CD4-positive, CD25-positive, alpha-beta regulatory T cell (primary cell): ENCODE measurements at regions not wholly inside any gene's neighbourhood (a gene's known extent, or its start where the extent isn't known, plus 50 kb on each side); places are given as distances from the start of the nearest gene placed in this dataset.

Source experiments
- ATAC-seq, 2 donors: fragments of 150-1000 bp; cut with Tn5 transposase; one replicate each; pipeline ENCODE4 v1.10.0; 2021; ENCODE audit warnings: low read depth in 2 of 2, moderate number of reproducible peaks in 2 of 2, moderate library complexity in 1 of 2
- DNase-seq, 3 donors: peaks; one replicate each; pipeline versions ENCODE4 v3.0.0 to v3.0.0-alpha.2; 2012 to 2022; ENCODE audit warnings: mixed read lengths in 1 of 3
- H3K27ac ChIP-seq: one replicate; pipeline ENCODE4 v1.7.0; 2013; ENCODE audit warnings: mild to moderate bottlenecking, low read length; ENCODE audit not compliant: insufficient read depth, poor library complexity, severe bottlenecking
- H3K27me3 ChIP-seq: one replicate; pipeline ENCODE4 v1.7.0; 2013; ENCODE audit warnings: low read length; ENCODE audit not compliant: control insufficient read depth, insufficient read depth
- H3K36me3 ChIP-seq: one replicate; pipeline ENCODE4 v1.7.0; 2013; ENCODE audit warnings: mild to moderate bottlenecking, low read length, moderate library complexity; ENCODE audit not compliant: control insufficient read depth, insufficient read depth
- H3K4me1 ChIP-seq: 2 replicates; pipeline ENCODE4 v1.7.0; 2013; ENCODE audit warnings: mild to moderate bottlenecking, low read length; ENCODE audit not compliant: insufficient read depth, control insufficient read depth, poor library complexity, severe bottlenecking
- H3K4me3 ChIP-seq: one replicate; pipeline ENCODE4 v1.7.0; 2013; ENCODE audit warnings: low read depth, mild to moderate bottlenecking, low read length, moderate library complexity
- H3K9me3 ChIP-seq, 2 experiments: 1 replicate in 1 of 2; 2 replicates in 1 of 2; pipeline ENCODE4 v1.7.0; 2013; ENCODE audit warnings: low read length in 2 of 2, mild to moderate bottlenecking in 1 of 2, moderate library complexity in 1 of 2; ENCODE audit not compliant: control insufficient read depth in 2 of 2
- H3K27ac Mint-ChIP-seq, 3 donors: one replicate each; pipeline ENCODE4 v1.8.0; 2020 to 2022; ENCODE audit warnings: mild to moderate bottlenecking in 3 of 3, mixed read lengths in 3 of 3, moderate library complexity in 2 of 3
- H3K27me3 Mint-ChIP-seq: one replicate; pipeline ENCODE4 v1.8.0; 2022; ENCODE audit warnings: mild to moderate bottlenecking, mixed read lengths
- H3K36me3 Mint-ChIP-seq: one replicate; pipeline ENCODE4 v1.8.0; 2020; ENCODE audit warnings: mixed read lengths
- H3K4me1 Mint-ChIP-seq, 4 donors: one replicate each; pipeline ENCODE4 v1.8.0; 2020 to 2022; ENCODE audit warnings: mixed read lengths in 4 of 4, mild to moderate bottlenecking in 1 of 4
- H3K4me3 Mint-ChIP-seq, 4 donors: one replicate each; pipeline ENCODE4 v1.8.0; 2020 to 2022; ENCODE audit warnings: mild to moderate bottlenecking in 4 of 4, mixed read lengths in 4 of 4, moderate library complexity in 3 of 4
- H3K9me3 Mint-ChIP-seq, 7 donors: one replicate each; pipeline ENCODE4 v1.8.0; 2020 to 2022; ENCODE audit warnings: mixed read lengths in 7 of 7, mild to moderate bottlenecking in 3 of 7, moderate library complexity in 2 of 7

DNA sequence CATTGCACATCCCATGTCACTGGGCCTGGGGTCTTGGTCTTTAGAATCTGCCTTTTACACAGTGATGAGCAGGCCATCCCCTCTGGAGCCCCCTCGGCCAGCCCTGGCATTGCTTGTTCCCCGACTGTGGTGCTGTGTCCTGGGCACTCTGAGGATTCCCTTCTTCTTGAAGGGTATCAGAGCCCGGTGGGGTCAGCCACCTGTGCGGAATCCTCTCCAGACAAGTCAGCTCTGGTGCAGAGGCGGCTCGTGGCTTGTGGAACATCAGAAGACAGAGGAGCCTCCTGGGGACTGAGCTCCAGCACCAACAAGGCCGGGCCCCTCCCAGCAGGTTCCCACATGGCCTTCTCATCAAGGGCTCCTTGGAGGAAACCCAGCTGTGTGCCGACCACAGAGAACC is 57.9 kb upstream of the AJAP1 start:
- Mint-ChIP-seq H3K27me3 (peaks cover 3% of the 10 kb centered on the region), H3K4me3 (no peak overlapping the region), H3K36me3 (no peaks in the 10 kb centered on the region), H3K4me1 (no peaks in the 10 kb centered on the region), H3K27ac (no peak overlapping the region), H3K9me3 (no peaks in the 10 kb centered on the region)
- DNase-seq (no peak), ATAC-seq (no peak)
- Histone ChIP-seq H3K27ac (no peak overlapping the region), H3K4me1 (no peaks in the 10 kb centered on the region), H3K36me3 (no peaks in the 10 kb centered on the region), H3K27me3 (no peaks in the 10 kb centered on the region), H3K4me3 (no peak overlapping the region), H3K9me3 (no peaks in the 10 kb centered on the region)

DNA sequence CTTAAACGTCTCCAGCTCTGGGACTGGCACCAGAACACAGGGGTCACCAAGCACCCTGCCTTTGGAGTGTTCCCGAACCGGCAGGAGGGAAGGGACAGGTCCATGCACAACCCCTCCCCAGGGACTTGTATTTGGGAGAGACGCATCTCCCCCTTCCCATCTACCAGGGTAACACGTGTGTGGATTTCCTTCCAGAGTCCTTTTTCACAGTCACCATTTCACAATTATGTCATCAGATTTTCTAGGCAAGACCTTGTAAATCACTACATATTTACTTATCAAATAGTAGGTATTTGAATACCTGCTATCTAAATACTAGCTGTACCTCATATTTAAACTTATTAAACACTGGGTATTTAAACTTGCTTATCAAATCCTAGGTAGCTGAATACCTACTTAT is 57.4 kb upstream of the AJAP1 start:
- Histone ChIP-seq H3K27me3 (no peaks in the 10 kb centered on the region), H3K9me3 (no peaks in the 10 kb centered on the region), H3K36me3 (no peaks in the 10 kb centered on the region), H3K4me3 (no peak overlapping the region), H3K4me1 (no peaks in the 10 kb centered on the region), H3K27ac (no peak overlapping the region)
- ATAC-seq (no peak), DNase-seq (no peak)
- no peaks in the 10 kb centered on the region for H3K36me3 Mint-ChIP-seq
- H3K4me3 Mint-ChIP-seq = no peak overlapping the region
- no peaks in the 10 kb centered on the region for H3K9me3 Mint-ChIP-seq
- no peaks in the 10 kb centered on the region for H3K4me1 Mint-ChIP-seq
- H3K27me3 Mint-ChIP-seq = peaks cover 5% of the 10 kb centered on the region
- no peak overlapping the region for H3K27ac Mint-ChIP-seq

DNA sequence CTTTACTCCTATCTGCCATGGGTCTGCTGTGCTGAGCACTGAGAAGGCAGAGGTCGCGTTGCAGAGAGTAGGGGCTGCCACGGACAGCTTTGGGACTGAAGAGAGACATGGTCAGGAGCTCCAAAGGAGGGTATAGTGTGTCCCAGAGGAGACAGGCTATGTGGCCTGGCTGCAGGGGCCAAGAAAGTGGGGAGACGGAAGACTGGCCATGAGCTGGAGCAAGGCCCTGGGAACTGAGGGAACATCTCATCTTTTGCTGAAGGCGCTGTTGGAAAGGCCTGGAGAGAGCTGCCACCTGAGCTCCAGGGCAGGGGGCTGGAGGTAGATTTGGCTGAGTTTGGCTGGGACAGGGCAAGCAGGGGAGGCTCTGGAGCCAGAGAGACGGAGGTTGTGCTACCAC is 55.8 kb upstream of the AJAP1 start:
- H3K4me3 ChIP-seq = no peak overlapping the region
- Mint-ChIP-seq H3K4me1 (no peaks in the 10 kb centered on the region), H3K4me3 (peak overlapping the region in 1 of 4 donors; percentile 21), H3K9me3 (no peaks in the 10 kb centered on the region), H3K27ac (no peak overlapping the region), H3K36me3 (no peaks in the 10 kb centered on the region), H3K27me3 (peaks cover 5% of the 10 kb centered on the region)
- H3K4me1 ChIP-seq = no peaks in the 10 kb centered on the region
- no peaks in the 10 kb centered on the region for H3K27me3 ChIP-seq
- H3K36me3 ChIP-seq = no peaks in the 10 kb centered on the region
- H3K9me3 ChIP-seq = no peaks in the 10 kb centered on the region
- ATAC-seq = no peak
- no peak overlapping the region for H3K27ac ChIP-seq
- no peak for DNase-seq

DNA sequence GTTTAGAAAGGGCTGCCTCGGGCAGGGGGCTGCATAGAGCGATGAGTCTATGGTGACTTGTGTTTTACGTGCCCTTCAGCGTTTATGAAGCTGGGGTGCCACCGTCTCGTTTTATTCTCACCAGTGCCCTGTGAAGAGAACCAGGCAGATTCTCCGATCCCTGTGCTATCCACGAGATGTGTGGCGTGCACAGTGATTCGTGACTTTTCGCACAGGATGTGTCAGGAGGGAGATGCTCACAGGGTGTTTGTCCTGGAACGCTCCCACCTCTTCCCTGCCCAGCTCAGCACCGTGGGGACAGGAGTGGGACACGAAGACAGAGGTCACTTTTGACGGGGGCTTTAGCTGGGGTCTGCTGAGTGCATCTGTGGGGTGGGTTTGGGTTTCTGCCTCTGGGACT is 54.9 kb upstream of the AJAP1 start:
- no peak overlapping the region for H3K4me3 ChIP-seq
- DNase-seq (no peak), ATAC-seq (no peak)
- no peaks in the 10 kb centered on the region for H3K4me1 ChIP-seq
- no peak overlapping the region for H3K27ac ChIP-seq
- no peaks in the 10 kb centered on the region for H3K9me3 ChIP-seq
- no peaks in the 10 kb centered on the region for H3K27me3 ChIP-seq
- Mint-ChIP-seq H3K4me3 (no peak overlapping the region), H3K27me3 (peaks cover 5% of the 10 kb centered on the region), H3K9me3 (no peaks in the 10 kb centered on the region), H3K4me1 (no peaks in the 10 kb centered on the region), H3K27ac (no peak overlapping the region), H3K36me3 (no peaks in the 10 kb centered on the region)
- no peaks in the 10 kb centered on the region for H3K36me3 ChIP-seq

DNA sequence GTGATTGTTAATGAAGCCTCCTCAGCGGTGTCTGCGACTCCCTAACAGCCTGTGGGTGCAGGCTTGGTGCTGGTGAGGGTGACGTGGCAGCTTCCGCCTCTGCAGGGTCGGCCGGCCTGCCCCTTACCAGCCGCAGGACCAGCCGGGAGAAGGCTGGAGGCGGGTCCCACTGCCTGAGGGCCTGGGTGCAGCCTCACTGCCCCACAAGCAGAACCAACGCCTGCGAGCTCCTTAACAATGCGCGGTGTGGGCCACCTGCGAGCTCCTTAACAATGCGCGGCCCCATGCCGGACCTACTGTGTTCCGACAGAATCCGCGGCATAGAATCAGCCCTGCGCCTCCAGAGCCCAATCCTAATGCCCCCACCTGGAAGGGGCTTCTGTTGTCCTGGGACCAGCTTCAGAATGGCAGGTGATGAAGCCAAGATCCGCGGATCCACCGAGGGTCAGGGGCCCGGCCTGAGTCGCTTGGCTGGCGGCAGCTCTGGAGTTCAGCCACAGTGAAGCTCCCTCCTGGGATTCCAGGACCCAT is 54.4 kb upstream of the AJAP1 start:
- no peaks in the 10 kb centered on the region for H3K4me1 Mint-ChIP-seq
- Histone ChIP-seq H3K27ac (no peak overlapping the region), H3K4me3 (no peak overlapping the region), H3K36me3 (no peaks in the 10 kb centered on the region), H3K4me1 (no peaks in the 10 kb centered on the region), H3K27me3 (no peaks in the 10 kb centered on the region), H3K9me3 (no peaks in the 10 kb centered on the region)
- DNase-seq = no peak
- no peak overlapping the region for H3K4me3 Mint-ChIP-seq
- peaks cover 5% of the 10 kb centered on the region for H3K27me3 Mint-ChIP-seq
- H3K9me3 Mint-ChIP-seq = no peaks in the 10 kb centered on the region
- ATAC-seq = no peak
- no peaks in the 10 kb centered on the region for H3K36me3 Mint-ChIP-seq
- no peak overlapping the region for H3K27ac Mint-ChIP-seq

DNA sequence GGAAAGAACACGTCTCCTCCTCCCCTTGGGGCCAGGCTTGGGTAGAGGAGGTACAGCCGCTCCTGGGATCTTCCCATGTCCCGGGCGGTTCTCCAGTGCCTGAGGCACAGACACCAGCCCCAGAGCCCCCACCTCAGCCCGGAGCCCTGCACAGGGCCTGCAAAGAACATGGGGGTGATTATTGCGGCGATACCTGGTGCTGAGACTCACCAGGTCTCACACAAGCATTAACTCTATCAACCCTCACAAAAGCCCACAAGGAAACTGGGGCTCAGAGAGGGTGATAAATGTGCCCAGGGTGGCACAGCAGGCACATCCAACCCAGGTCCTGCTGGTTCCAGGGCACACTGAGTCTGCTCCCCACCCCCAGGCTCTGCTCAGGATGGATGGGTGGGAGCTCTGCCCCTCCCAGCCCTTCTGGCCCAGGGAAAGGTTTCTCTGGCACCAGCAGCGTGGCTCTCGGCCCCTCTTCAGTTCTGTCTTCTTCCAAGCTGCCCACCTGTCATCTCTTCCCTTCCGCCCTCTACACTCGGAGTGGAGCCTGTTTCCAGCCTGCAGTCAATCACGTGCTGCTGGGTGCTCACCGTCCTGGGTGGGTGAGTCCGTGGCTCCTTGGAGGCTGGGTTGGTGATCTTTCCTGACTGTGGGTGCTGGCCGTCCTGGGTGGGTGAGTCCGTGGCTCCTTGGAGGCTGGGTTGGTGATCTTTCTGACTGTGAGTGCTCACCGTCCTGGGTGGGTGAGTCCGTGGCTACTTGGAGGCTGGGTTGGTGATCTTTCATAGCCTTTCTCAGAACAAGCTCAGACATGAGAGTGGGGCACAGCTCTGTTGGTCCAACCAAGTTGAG is 53.6 kb upstream of the AJAP1 start:
- no peak overlapping the region for H3K27ac Mint-ChIP-seq
- ATAC-seq = no peak

DNA sequence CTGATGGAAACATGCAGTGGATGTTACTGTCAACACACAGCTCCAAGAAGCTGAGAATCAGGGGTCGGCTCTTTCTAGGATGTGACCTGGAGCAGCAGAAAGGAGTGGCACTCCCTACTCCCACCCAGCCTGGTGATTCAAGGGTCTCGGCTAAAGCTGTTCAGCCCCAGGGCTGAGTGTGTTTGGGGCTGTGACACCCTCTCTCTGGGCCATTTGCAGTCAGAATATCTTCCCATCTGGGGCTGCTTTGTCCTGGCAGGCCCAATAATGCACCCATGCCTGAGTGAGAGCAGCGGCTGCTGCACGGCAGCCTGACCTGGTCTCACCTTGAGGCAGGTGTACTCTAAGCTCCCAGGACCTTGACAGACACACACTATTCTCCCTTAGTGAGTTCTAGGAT is 52.5 kb upstream of the AJAP1 start:
- Mint-ChIP-seq H3K4me3 (no peak overlapping the region), H3K36me3 (no peaks in the 10 kb centered on the region), H3K27me3 (peaks cover 5% of the 10 kb centered on the region), H3K9me3 (no peaks in the 10 kb centered on the region), H3K27ac (no peak overlapping the region), H3K4me1 (no peaks in the 10 kb centered on the region)
- H3K9me3 ChIP-seq = no peaks in the 10 kb centered on the region
- H3K4me1 ChIP-seq = no peaks in the 10 kb centered on the region
- H3K27ac ChIP-seq = no peak overlapping the region
- H3K4me3 ChIP-seq = no peak overlapping the region
- DNase-seq = no peak
- no peaks in the 10 kb centered on the region for H3K36me3 ChIP-seq
- no peaks in the 10 kb centered on the region for H3K27me3 ChIP-seq
- ATAC-seq = no peak

More for the DNA sequence above, 53.6 kb upstream of the AJAP1 start:
- Mint-ChIP-seq H3K4me1 (no peaks in the 10 kb centered on the region), H3K4me3 (no peak overlapping the region), H3K9me3 (no peaks in the 10 kb centered on the region), H3K36me3 (no peaks in the 10 kb centered on the region), H3K27me3 (peaks cover 5% of the 10 kb centered on the region)
- H3K27me3 ChIP-seq = no peaks in the 10 kb centered on the region
- H3K9me3 ChIP-seq = no peaks in the 10 kb centered on the region
- no peak for DNase-seq
- no peaks in the 10 kb centered on the region for H3K4me1 ChIP-seq
- H3K36me3 ChIP-seq = no peaks in the 10 kb centered on the region
- no peak overlapping the region for H3K4me3 ChIP-seq
- no peak overlapping the region for H3K27ac ChIP-seq
